Trophoblast cell (in vitro differentiated cells and primary cell): ENCODE measurements at regions not wholly inside any gene's neighbourhood (a gene's known extent, or its start where the extent isn't known, plus 50 kb on each side); places are given as distances from the start of the nearest gene placed in this dataset.
A peak's percentile ranks its signal among the peaks of the same experiment; 100 is the strongest.

ENCODE experiments used
- DNase-seq, 2 donors: peaks; one replicate each; pipeline ENCODE4 v3.0.0-alpha.2; 2016
- H2AFZ ChIP-seq: 2 replicates; pipeline ENCODE4 v1.6.1; 2013; ENCODE audit warnings: low read length, moderate library complexity, mild to moderate bottlenecking; ENCODE audit not compliant: insufficient read depth, poor library complexity
- H2AK5ac ChIP-seq: 2 replicates; pipeline ENCODE4 v1.6.1; 2013; ENCODE audit warnings: mild to moderate bottlenecking, low read length
- H2BK120ac ChIP-seq: 2 replicates; pipeline ENCODE4 v1.6.1; 2013; ENCODE audit warnings: low read length, mild to moderate bottlenecking, moderate library complexity; ENCODE audit not compliant: insufficient read depth, poor library complexity
- H2BK12ac ChIP-seq: 2 replicates; pipeline ENCODE4 v1.6.1; 2013; ENCODE audit warnings: mild to moderate bottlenecking, low read length, moderate library complexity
- H2BK5ac ChIP-seq: 2 replicates; pipeline ENCODE4 v1.6.1; 2013; ENCODE audit warnings: low read length, low read depth, moderate library complexity, mild to moderate bottlenecking; ENCODE audit not compliant: poor library complexity
- H3K14ac ChIP-seq: 2 replicates; pipeline ENCODE4 v1.6.1; 2013; ENCODE audit warnings: mild to moderate bottlenecking, low read length
- H3K18ac ChIP-seq: 2 replicates; pipeline ENCODE4 v1.6.1; 2013; ENCODE audit warnings: mild to moderate bottlenecking, low read length
- H3K23ac ChIP-seq: 2 replicates; pipeline ENCODE4 v1.6.1; 2013; ENCODE audit warnings: low read length
- H3K27ac ChIP-seq: 2 replicates; pipeline ENCODE4 v1.5.1; 2013; ENCODE audit warnings: low read depth, mild to moderate bottlenecking, inconsistent platforms, low read length, moderate library complexity
- H3K27me3 ChIP-seq: 2 replicates; pipeline ENCODE4 v1.6.1; 2013; ENCODE audit warnings: inconsistent platforms, mild to moderate bottlenecking, low read length, moderate library complexity; ENCODE audit not compliant: insufficient read depth
- H3K36me3 ChIP-seq, 2 experiments: 1 replicate in 1 of 2; 2 replicates in 1 of 2; pipeline ENCODE4 v1.6.1; 2013; ENCODE audit warnings: low read length in 2 of 2, mild to moderate bottlenecking in 2 of 2, moderate library complexity in 1 of 2; ENCODE audit not compliant: insufficient read depth in 2 of 2, control insufficient read depth in 1 of 2
- H3K4ac ChIP-seq: 2 replicates; pipeline ENCODE4 v1.6.1; 2013; ENCODE audit warnings: low read depth, mild to moderate bottlenecking, low read length, moderate library complexity
- H3K4me1 ChIP-seq, 2 experiments: 1 replicate in 1 of 2; 2 replicates in 1 of 2; pipeline ENCODE4 v1.6.1; 2013; ENCODE audit warnings: low read length in 2 of 2, mild to moderate bottlenecking in 2 of 2, moderate library complexity in 1 of 2; ENCODE audit not compliant: insufficient read depth in 2 of 2, control insufficient read depth in 1 of 2
- H3K4me2 ChIP-seq: 2 replicates; pipeline ENCODE4 v1.6.1; 2013; ENCODE audit warnings: inconsistent platforms, mild to moderate bottlenecking, low read length, moderate library complexity
- H3K4me3 ChIP-seq: 2 replicates; pipeline ENCODE4 v1.5.1; 2013; ENCODE audit warnings: mild to moderate bottlenecking, low read depth, low read length, inconsistent platforms
- H3K79me1 ChIP-seq: one replicate; pipeline ENCODE4 v1.6.1; 2013; ENCODE audit warnings: low read length
- H3K79me2 ChIP-seq: 2 replicates; pipeline ENCODE4 v1.6.1; 2013; ENCODE audit warnings: low read length, mild to moderate bottlenecking; ENCODE audit not compliant: control insufficient read depth, insufficient read depth, poor library complexity
- H3K9ac ChIP-seq: 2 replicates; pipeline ENCODE4 v1.6.1; 2013; ENCODE audit warnings: mild to moderate bottlenecking, low read length
- H3K9me3 ChIP-seq: 2 replicates; pipeline ENCODE4 v1.6.1; 2013; ENCODE audit warnings: low read depth, mild to moderate bottlenecking, control low read depth, inconsistent platforms, low read length; ENCODE audit not compliant: insufficient read depth
- H4K12ac ChIP-seq: 2 replicates; pipeline ENCODE4 v1.6.1; 2013; ENCODE audit warnings: low read depth, mild to moderate bottlenecking, low read length, moderate library complexity
- H4K8ac ChIP-seq: 2 replicates; pipeline ENCODE4 v1.6.1; 2013; ENCODE audit warnings: low read depth, mild to moderate bottlenecking, low read length, moderate library complexity
- H4K91ac ChIP-seq: one replicate; pipeline ENCODE4 v1.6.1; 2013; ENCODE audit warnings: low read depth, mild to moderate bottlenecking, low read length, moderate library complexity
- WGBS: extraction: QIAGEN DNeasy Blood & Tissue Kit; methylation state at CpG from one replicate; pipeline ENCODE4 v1.1.7; 2013; ENCODE audit warnings: missing lambda C conversion rate; ENCODE audit not compliant: insufficient read length, insufficient coverage; ENCODE audit errors: extremely low coverage; 5-methylcytosine and 5-hydroxymethylcytosine counted together

DNA sequence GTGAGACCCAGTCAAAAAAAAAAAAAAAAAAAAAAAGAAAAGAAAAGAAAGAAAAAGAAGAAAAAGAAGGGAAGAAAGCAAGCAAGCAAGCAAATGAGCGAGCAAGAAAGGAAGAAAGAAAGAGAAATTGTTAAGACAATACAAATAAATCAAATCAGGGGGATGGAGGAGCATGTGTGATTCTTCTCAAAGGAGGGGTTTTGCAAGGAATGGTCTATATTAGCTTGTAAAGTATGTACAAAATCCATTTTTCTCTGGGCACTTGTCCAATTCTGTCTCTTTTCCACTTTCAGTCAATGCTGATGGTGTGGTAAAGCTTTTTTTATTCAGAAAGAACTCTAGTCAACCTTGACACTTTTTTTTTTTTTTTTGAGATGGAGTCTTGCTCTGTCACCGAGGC, 133.7 kb upstream of the TNFAIP3 start:
- H4K91ac ChIP-seq: no peak overlapping the region
- no peak for DNase-seq
- H3K4me2 ChIP-seq: no peak overlapping the region
- no peak overlapping the region for H3K4ac ChIP-seq
- H3K9me3 ChIP-seq: no peaks in the 10 kb centered on the region
- peaks cover 12% of the 10 kb centered on the region for H3K79me1 ChIP-seq
- H3K36me3 ChIP-seq: no peaks in the 10 kb centered on the region
- H2AFZ ChIP-seq: no peak overlapping the region
- no peak overlapping the region for H2BK120ac ChIP-seq
- H4K8ac ChIP-seq: no peak overlapping the region
- H3K4me1 ChIP-seq: peaks cover 12 to 13% of the 10 kb centered on the region in 2 experiments
- H2BK12ac ChIP-seq: no peak overlapping the region
- no peak overlapping the region for H3K4me3 ChIP-seq
- H2AK5ac ChIP-seq: no peak overlapping the region
- no peak overlapping the region for H3K27ac ChIP-seq
- H4K12ac ChIP-seq: no peak overlapping the region
- peaks cover 1% of the 10 kb centered on the region for H3K79me2 ChIP-seq
- H3K9ac ChIP-seq: no peak overlapping the region
- WGBS: no CpG with 5 or more reads among the region's 2 CpGs
- no peak overlapping the region for H2BK5ac ChIP-seq
- H3K27me3 ChIP-seq: no peaks in the 10 kb centered on the region
- H3K14ac ChIP-seq: no peak overlapping the region
- no peak overlapping the region for H3K18ac ChIP-seq
- no peak overlapping the region for H3K23ac ChIP-seq

DNA sequence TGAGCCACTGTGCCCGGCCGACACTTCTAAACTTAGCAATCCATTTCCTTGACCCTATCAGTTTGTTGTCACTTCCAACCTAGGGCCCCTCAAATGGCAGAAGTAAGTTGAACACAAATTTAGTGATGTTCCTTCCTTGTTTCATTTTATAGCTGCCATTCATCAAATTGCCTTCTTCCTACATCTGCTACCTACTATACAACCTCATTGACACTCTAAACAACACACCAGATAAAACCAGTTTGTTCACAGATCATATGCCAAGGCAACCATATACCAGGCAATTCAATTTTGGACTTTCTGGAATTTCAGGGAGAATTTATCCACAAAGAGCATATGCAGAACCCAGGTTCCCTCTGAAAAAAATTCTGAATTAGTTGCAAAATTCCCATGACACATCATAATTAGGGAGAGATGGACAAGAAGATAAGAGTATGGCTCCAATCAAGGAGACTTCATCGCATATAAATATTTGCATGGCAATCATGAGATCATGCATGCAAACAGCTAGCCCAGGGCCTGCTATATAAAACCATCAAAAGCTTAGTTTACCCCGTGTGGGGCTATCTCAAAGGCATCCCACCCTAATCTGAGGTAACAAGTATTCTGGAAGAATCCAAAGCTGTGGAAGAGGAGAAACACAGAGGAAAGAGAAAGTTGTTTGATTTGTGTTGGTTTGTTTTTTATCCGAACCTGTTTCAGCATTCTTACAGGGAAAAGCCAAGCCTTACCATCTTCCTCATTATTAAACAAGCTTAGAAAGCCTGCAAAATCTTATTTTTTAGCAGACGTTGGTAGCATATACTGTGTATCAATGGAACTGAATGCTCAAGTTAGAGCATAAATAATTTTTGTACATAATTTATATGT, 132.8 kb upstream of the TNFAIP3 start:
- Histone ChIP-seq H2BK120ac (no peak overlapping the region), H3K23ac (no peak overlapping the region), H3K79me2 (peaks cover 3% of the 10 kb centered on the region), H3K4me1 (peaks cover 7 to 8% of the 10 kb centered on the region in 2 experiments), H3K4me3 (no peak overlapping the region), H3K4me2 (no peak overlapping the region), H4K8ac (no peak overlapping the region), H2BK12ac (no peak overlapping the region), H3K9me3 (peaks cover 2% of the 10 kb centered on the region), H3K18ac (no peak overlapping the region), H2AK5ac (no peak overlapping the region), H4K91ac (no peak overlapping the region), H3K79me1 (peaks cover 8% of the 10 kb centered on the region), H3K9ac (no peak overlapping the region), H3K27ac (no peak overlapping the region), H4K12ac (no peak overlapping the region), H2BK5ac (no peak overlapping the region), H3K36me3 (no peaks in the 10 kb centered on the region), H3K14ac (no peak overlapping the region), H3K4ac (no peak overlapping the region), H3K27me3 (no peaks in the 10 kb centered on the region), H2AFZ (no peak overlapping the region)
- no peak for DNase-seq
- WGBS: no CpG with 5 or more reads among the region's 6 CpGs

- Histone ChIP-seq H2AK5ac (no peak overlapping the region), H3K79me2 (peaks cover 2% of the 10 kb centered on the region), H2BK12ac (no peak overlapping the region), H3K4me2 (no peak overlapping the region), H2BK120ac (no peak overlapping the region), H3K4ac (no peak overlapping the region), H4K91ac (no peak overlapping the region), H3K9ac (no peak overlapping the region), H3K79me1 (peaks cover 5% of the 10 kb centered on the region), H3K4me3 (no peak overlapping the region), H3K23ac (no peak overlapping the region), H4K8ac (no peak overlapping the region), H3K4me1 (peaks cover 3 to 5% of the 10 kb centered on the region in 2 experiments), H3K36me3 (no peaks in the 10 kb centered on the region), H2AFZ (no peak overlapping the region), H3K18ac (no peak overlapping the region), H3K27ac (no peak overlapping the region), H2BK5ac (no peak overlapping the region), H4K12ac (no peak overlapping the region), H3K27me3 (no peaks in the 10 kb centered on the region), H3K9me3 (peaks cover 2% of the 10 kb centered on the region), H3K14ac (no peak overlapping the region)
- WGBS: no CpG with 5 or more reads among the region's 4 CpGs
- peak in 1 of 2 donors; percentile 45 for DNase-seq
Observed at GRCh38 chr6:137734875-137735182, 132.2 kb upstream of the TNFAIP3 start.

DNA sequence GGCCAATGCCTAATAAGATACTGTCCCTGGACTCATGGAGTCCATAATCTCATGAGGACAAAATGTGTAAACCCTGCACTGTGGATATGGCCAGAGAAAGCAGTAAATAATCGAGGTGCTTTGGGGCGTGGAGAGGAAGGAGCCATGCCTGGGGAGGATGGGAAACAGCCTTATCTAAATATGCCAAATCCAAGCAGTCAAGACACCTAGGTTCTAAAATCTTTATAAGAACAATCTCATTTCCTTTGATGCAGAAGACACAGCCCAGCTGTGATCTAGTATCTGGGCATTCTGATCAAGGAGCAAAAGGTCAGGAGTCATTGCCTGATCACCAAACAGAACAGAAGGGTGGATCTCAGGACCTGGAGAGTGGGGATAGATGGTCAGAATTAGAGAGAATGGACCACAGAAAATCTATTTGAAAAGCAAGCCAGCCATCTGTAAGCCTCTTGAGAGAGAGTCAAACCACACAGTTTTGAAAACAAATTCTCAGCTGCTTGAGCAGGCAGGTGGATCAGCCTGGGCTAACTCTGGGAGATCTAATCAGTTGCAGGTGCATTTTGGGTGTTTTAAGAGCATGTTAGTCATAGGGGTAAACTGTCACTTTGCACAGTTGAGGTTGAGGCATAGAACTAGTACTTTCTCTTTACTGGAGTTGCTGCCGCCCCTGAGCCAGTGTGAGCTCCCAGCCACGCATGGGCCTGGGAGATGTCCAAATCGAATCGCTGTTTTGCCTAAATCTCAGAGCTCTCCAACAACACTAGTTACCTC, 130.8 kb upstream of the TNFAIP3 start:
- H3K4me2 ChIP-seq: no peak overlapping the region
- peak in 1 of 2 donors; percentile 41 for DNase-seq
- peaks cover 0 to 5% of the 10 kb centered on the region in 2 experiments for H3K4me1 ChIP-seq
- no peak overlapping the region for H4K91ac ChIP-seq
- no peak overlapping the region for H3K4me3 ChIP-seq
- no peak overlapping the region for H2AFZ ChIP-seq
- H2AK5ac ChIP-seq: no peak overlapping the region
- peak overlapping the region; percentile 38 for H3K9ac ChIP-seq
- H3K14ac ChIP-seq: no peak overlapping the region
- H3K27ac ChIP-seq: no peak overlapping the region
- H2BK5ac ChIP-seq: no peak overlapping the region
- H3K79me1 ChIP-seq: no peaks in the 10 kb centered on the region
- H4K8ac ChIP-seq: no peak overlapping the region
- no peak overlapping the region for H3K23ac ChIP-seq
- peaks cover 2% of the 10 kb centered on the region for H3K79me2 ChIP-seq
- no peak overlapping the region for H2BK12ac ChIP-seq
- no peak overlapping the region for H3K4ac ChIP-seq
- H3K9me3 ChIP-seq: peaks cover 2% of the 10 kb centered on the region
- H3K27me3 ChIP-seq: no peaks in the 10 kb centered on the region
- no peaks in the 10 kb centered on the region for H3K36me3 ChIP-seq
- no peak overlapping the region for H4K12ac ChIP-seq
- no peak overlapping the region for H3K18ac ChIP-seq
- no CpG with 5 or more reads among the region's 6 CpGs for WGBS
- no peak overlapping the region for H2BK120ac ChIP-seq
